H9 (cell line): ENCODE measurements at regions not wholly inside any gene's neighbourhood (a gene's known extent, or its start where the extent isn't known, plus 50 kb on each side); places are given as distances from the start of the nearest gene placed in this dataset.

Experiments used
- DNase-seq: peaks from one replicate; pipeline ENCODE4 v3.0.0-alpha.2; 2017
- H2AFZ ChIP-seq: one replicate; pipeline ENCODE4 v1.6.1; 2013; ENCODE audit warnings: mild to moderate bottlenecking, low read length, control low read depth, moderate library complexity
- H2AK5ac ChIP-seq: 2 replicates; pipeline ENCODE4 v1.6.1; 2013; ENCODE audit warnings: low read length, control low read depth, mixed read lengths; ENCODE audit not compliant: insufficient read length
- H2BK120ac ChIP-seq: one replicate; pipeline ENCODE4 v1.6.1; 2013; ENCODE audit warnings: low read depth, mild to moderate bottlenecking, low read length, control low read depth, inconsistent platforms; ENCODE audit not compliant: poor library complexity, severe bottlenecking
- H2BK12ac ChIP-seq: 2 replicates; pipeline ENCODE4 v1.6.1; 2013; ENCODE audit warnings: low read length, control low read depth, mixed read lengths, low read depth; ENCODE audit not compliant: insufficient read length
- H2BK15ac ChIP-seq: 2 replicates; pipeline ENCODE4 v1.6.1; 2013; ENCODE audit warnings: low read depth, low read length, control low read depth
- H2BK20ac ChIP-seq: one replicate; pipeline ENCODE4 v1.6.1; 2013; ENCODE audit warnings: low read depth, mild to moderate bottlenecking, low read length, control low read depth, inconsistent platforms; ENCODE audit not compliant: poor library complexity, severe bottlenecking
- H2BK5ac ChIP-seq: 2 replicates; pipeline ENCODE4 v1.6.1; 2013; ENCODE audit warnings: low read length, control low read depth, mixed read lengths; ENCODE audit not compliant: insufficient read length
- H3K14ac ChIP-seq: 2 replicates; pipeline ENCODE4 v1.6.1; 2013; ENCODE audit warnings: low read length, control low read depth; ENCODE audit not compliant: insufficient read depth
- H3K18ac ChIP-seq: 2 replicates; pipeline ENCODE4 v1.6.1; 2013; ENCODE audit warnings: low read depth, mild to moderate bottlenecking, mixed read lengths, low read length, control low read depth; ENCODE audit not compliant: insufficient read length
- H3K23ac ChIP-seq: 2 replicates; pipeline ENCODE4 v1.6.1; 2013; ENCODE audit warnings: low read length, control low read depth, mixed read lengths, low read depth; ENCODE audit not compliant: insufficient read length
- H3K23me2 ChIP-seq: 2 replicates; pipeline ENCODE4 v1.6.1; 2013; ENCODE audit warnings: low read depth, mild to moderate bottlenecking, mixed read lengths, low read length, control low read depth; ENCODE audit not compliant: insufficient read length, poor library complexity, severe bottlenecking
- H3K27ac ChIP-seq: 2 replicates; pipeline ENCODE4 v1.5.1; 2013; ENCODE audit warnings: low read length, control low read depth, mixed read lengths, low read depth; ENCODE audit not compliant: insufficient read length
- H3K27me3 ChIP-seq: 2 replicates; pipeline ENCODE4 v1.6.1; 2013; ENCODE audit warnings: low read length, control low read depth, inconsistent platforms; ENCODE audit not compliant: insufficient read depth
- H3K4ac ChIP-seq: 2 replicates; pipeline ENCODE4 v1.6.1; 2013; ENCODE audit warnings: low read depth, mild to moderate bottlenecking, control low read depth, inconsistent platforms, low read length, moderate library complexity
- H3K4me1 ChIP-seq: 2 replicates; pipeline ENCODE4 v1.6.1; 2013; ENCODE audit warnings: low read length, control low read depth, inconsistent platforms; ENCODE audit not compliant: insufficient read depth
- H3K4me2 ChIP-seq: 2 replicates; pipeline ENCODE4 v1.6.1; 2013; ENCODE audit warnings: low read length, control low read depth, mixed read lengths; ENCODE audit not compliant: insufficient read length, insufficient read depth
- H3K56ac ChIP-seq: 2 replicates; pipeline ENCODE4 v1.6.1; 2013; ENCODE audit warnings: low read depth, mild to moderate bottlenecking, mixed read lengths, low read length, control low read depth; ENCODE audit not compliant: insufficient read length
- H3K79me1 ChIP-seq: 2 replicates; pipeline ENCODE4 v1.6.1; 2013; ENCODE audit warnings: low read depth, mild to moderate bottlenecking, moderate library complexity, low read length, control low read depth, inconsistent platforms; ENCODE audit not compliant: insufficient read depth, poor library complexity, severe bottlenecking
- H3K79me2 ChIP-seq: 2 replicates; pipeline ENCODE4 v1.6.1; 2013; ENCODE audit warnings: low read length, control low read depth, inconsistent platforms; ENCODE audit not compliant: insufficient read depth
- H3K9ac ChIP-seq: 2 replicates; pipeline ENCODE4 v1.6.1; 2013; ENCODE audit warnings: low read length, control low read depth, mixed read lengths; ENCODE audit not compliant: insufficient read length; ENCODE audit errors: extremely low read depth
- H3K9me3 ChIP-seq: one replicate; pipeline ENCODE4 v1.6.1; 2013; ENCODE audit warnings: low read depth, low read length, inconsistent platforms; ENCODE audit not compliant: control insufficient read depth
- H3T11ph ChIP-seq: one replicate; pipeline ENCODE4 v1.6.1; 2013; ENCODE audit warnings: mild to moderate bottlenecking, low read length, control low read depth, inconsistent platforms
- H4K20me1 ChIP-seq: one replicate; pipeline ENCODE4 v1.6.1; 2013; ENCODE audit not compliant: control insufficient read depth, insufficient read length, insufficient read depth
- H4K5ac ChIP-seq: 2 replicates; pipeline ENCODE4 v1.6.1; 2013; ENCODE audit warnings: low read depth, mild to moderate bottlenecking, mixed read lengths, low read length, control low read depth; ENCODE audit not compliant: insufficient read length
- H4K8ac ChIP-seq: replicated peaks from 2 replicates; pipeline ENCODE4 v1.6.1; 2013; ENCODE audit warnings: low read length, control low read depth, mixed read lengths, low read depth; ENCODE audit not compliant: insufficient read length
- H4K91ac ChIP-seq: 2 replicates; pipeline ENCODE4 v1.6.1; 2013; ENCODE audit warnings: low read depth, mild to moderate bottlenecking, moderate library complexity, mixed read lengths, low read length, control low read depth; ENCODE audit not compliant: insufficient read length
- H3K27ac Mint-ChIP-seq, 3 experiments: 2 replicates in 2 of 3; 3 replicates in 1 of 3; pipeline ENCODE4 v1.8.0; 2020 to 2021; ENCODE audit warnings: mixed read lengths in 3 of 3, mild to moderate bottlenecking in 1 of 3, moderate library complexity in 1 of 3
- H3K27me3 Mint-ChIP-seq: 2 replicates; pipeline ENCODE4 v1.8.0; 2021; ENCODE audit warnings: low read depth, mild to moderate bottlenecking, moderate library complexity, mixed read lengths
- H3K36me3 Mint-ChIP-seq, 3 experiments: 2 replicates in 2 of 3; 3 replicates in 1 of 3; pipeline ENCODE4 v1.8.0; 2020 to 2021; ENCODE audit warnings: low read depth in 3 of 3, mixed read lengths in 3 of 3; ENCODE audit not compliant: insufficient read depth in 1 of 3
- H3K4me1 Mint-ChIP-seq, 2 experiments: 2 replicates each; pipeline ENCODE4 v1.8.0; 2020; ENCODE audit warnings: mixed read lengths in 2 of 2
- H3K4me3 Mint-ChIP-seq, 2 experiments: 2 replicates in 1 of 2; 3 replicates in 1 of 2; pipeline ENCODE4 v1.8.0; 2020 to 2021; ENCODE audit warnings: mild to moderate bottlenecking in 2 of 2, mixed read lengths in 2 of 2, moderate library complexity in 1 of 2
- H3K9me3 Mint-ChIP-seq, 2 experiments: 2 replicates in 1 of 2; 3 replicates in 1 of 2; pipeline ENCODE4 v1.8.0; 2020; ENCODE audit warnings: mild to moderate bottlenecking in 2 of 2, mixed read lengths in 2 of 2, moderate library complexity in 1 of 2
- WGBS: extraction: QIAGEN DNeasy Blood & Tissue Kit; methylation state at CpG from one replicate; pipeline ENCODE4 v1.1.7; 2013; ENCODE audit warnings: missing lambda C conversion rate, low lambda C conversion rate, mixed read lengths; ENCODE audit not compliant: insufficient read length; ENCODE audit errors: extremely low coverage; 5-methylcytosine and 5-hydroxymethylcytosine counted together
- TF ChIP-seq, protein P1 (sequence below): fragments of 200-600 bp; sonication (generic); conservative IDR thresholded peaks from 3 replicates; pipeline ENCODE4 v1.8.0; 2021; ENCODE audit warnings: antibody characterized with exemption, mild to moderate bottlenecking

DNA sequence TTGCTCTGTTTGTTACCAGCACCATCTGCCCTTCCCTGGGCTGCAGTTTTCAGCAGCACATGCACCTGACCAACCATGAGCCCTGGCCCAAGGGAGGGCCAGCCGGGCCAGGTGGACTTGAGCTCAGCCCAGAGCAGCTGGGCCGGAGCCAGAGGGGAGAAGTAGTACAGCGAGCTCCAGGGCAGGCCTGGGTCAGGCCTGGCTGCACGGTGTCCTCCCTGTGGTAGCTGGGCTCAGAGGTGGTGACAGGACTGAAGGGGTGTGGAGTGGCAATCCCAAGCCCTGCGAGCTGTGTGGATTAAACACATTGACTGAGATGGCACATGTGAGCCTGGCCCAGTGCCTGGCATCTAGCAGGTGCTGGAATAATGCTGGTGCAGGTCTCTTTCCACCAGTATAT is 222.2 kb downstream of the GLI2 start:
- no peak overlapping the region for H2BK120ac ChIP-seq
- H3K4me1 ChIP-seq = no peaks in the 10 kb centered on the region
- H3K9ac ChIP-seq = no peak overlapping the region
- H2BK12ac ChIP-seq = no peak overlapping the region
- no peaks in the 10 kb centered on the region for H3K9me3 Mint-ChIP-seq
- no peak overlapping the region for H3K23ac ChIP-seq
- H2AFZ ChIP-seq = no peak overlapping the region
- DNase-seq = no peak
- no peak overlapping the region for H3K56ac ChIP-seq
- H4K91ac ChIP-seq = no peak overlapping the region
- no peaks in the 10 kb centered on the region for H3K79me1 ChIP-seq
- H3K23me2 ChIP-seq = no peaks in the 10 kb centered on the region
- no peak overlapping the region for H3K14ac ChIP-seq
- H4K5ac ChIP-seq = no peak overlapping the region
- no peak overlapping the region for H3K27ac ChIP-seq
- peaks cover 2 to 8% of the 10 kb centered on the region in 2 experiments; a peak in 3 of 4 replicates for H3K4me1 Mint-ChIP-seq
- no peak overlapping the region for H2AK5ac ChIP-seq
- no peak overlapping the region for H3K18ac ChIP-seq
- no peaks in the 10 kb centered on the region for H3K9me3 ChIP-seq
- H2BK15ac ChIP-seq = no peak overlapping the region
- H3T11ph ChIP-seq = no peak overlapping the region
- H3K4ac ChIP-seq = no peak overlapping the region
- no peaks in the 10 kb centered on the region for H3K27me3 Mint-ChIP-seq
- H3K4me3 Mint-ChIP-seq = no peak overlapping the region
- no peak overlapping the region for H3K4me2 ChIP-seq
- H2BK5ac ChIP-seq = no peak overlapping the region
- no peaks in the 10 kb centered on the region for H3K27me3 ChIP-seq
- no CpG with 5 or more reads among the region's 5 CpGs for WGBS
- TF ChIP-seq, protein P1, sequence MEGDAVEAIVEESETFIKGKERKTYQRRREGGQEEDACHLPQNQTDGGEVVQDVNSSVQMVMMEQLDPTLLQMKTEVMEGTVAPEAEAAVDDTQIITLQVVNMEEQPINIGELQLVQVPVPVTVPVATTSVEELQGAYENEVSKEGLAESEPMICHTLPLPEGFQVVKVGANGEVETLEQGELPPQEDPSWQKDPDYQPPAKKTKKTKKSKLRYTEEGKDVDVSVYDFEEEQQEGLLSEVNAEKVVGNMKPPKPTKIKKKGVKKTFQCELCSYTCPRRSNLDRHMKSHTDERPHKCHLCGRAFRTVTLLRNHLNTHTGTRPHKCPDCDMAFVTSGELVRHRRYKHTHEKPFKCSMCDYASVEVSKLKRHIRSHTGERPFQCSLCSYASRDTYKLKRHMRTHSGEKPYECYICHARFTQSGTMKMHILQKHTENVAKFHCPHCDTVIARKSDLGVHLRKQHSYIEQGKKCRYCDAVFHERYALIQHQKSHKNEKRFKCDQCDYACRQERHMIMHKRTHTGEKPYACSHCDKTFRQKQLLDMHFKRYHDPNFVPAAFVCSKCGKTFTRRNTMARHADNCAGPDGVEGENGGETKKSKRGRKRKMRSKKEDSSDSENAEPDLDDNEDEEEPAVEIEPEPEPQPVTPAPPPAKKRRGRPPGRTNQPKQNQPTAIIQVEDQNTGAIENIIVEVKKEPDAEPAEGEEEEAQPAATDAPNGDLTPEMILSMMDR = no peak
- H2BK20ac ChIP-seq = no peak overlapping the region
- H3K27ac Mint-ChIP-seq = no peak overlapping the region
- H3K79me2 ChIP-seq = no peaks in the 10 kb centered on the region
- peaks cover 6 to 26% (median 15%) of the 10 kb centered on the region in 3 experiments for H3K36me3 Mint-ChIP-seq
- H4K20me1 ChIP-seq = no peaks in the 10 kb centered on the region
- H4K8ac ChIP-seq = no peak overlapping the region
